ENCODE measurements at regions not wholly inside any gene's neighbourhood (a gene's known extent, or its start where the extent isn't known, plus 50 kb on each side); places are given as distances from the start of the nearest gene placed in this dataset.

GRCh38 chr2:193738892-193739291, 1544.2 kb upstream of the TMEFF2 start:
- Histone ChIP-seq H3K9me3 (no peaks in the 10 kb centered on the region), H3K27ac (no peak overlapping the region), H3K27me3 (no peaks in the 10 kb centered on the region), H3K4me3 (no peak overlapping the region), H3K36me3 (no peaks in the 10 kb centered on the region), H3K4me1 (no peaks in the 10 kb centered on the region)
- intact Hi-C loops (cut with DNase I), result no loop called here
- WGBS, 2 donors, result 87 to 94% methylated on average over 4 of the region's 4 CpGs
- no peak for DNase-seq
- TF ChIP-seq EP300 (IDR thresholded peaks at IDR 0.05) (no peak), POLR2A (IDR thresholded peaks at IDR 0.05) (no peak), CTCF (IDR thresholded peaks at IDR 0.05) (no peak), POLR2AphosphoS5 (IDR thresholded peaks at IDR 0.05) (no peak)

- DNase-seq, result no peak
- no peaks in the 10 kb centered on the region for H3K4me1 ChIP-seq
- no peaks in the 10 kb centered on the region for H3K27me3 ChIP-seq
- H3K27ac ChIP-seq, result no peak overlapping the region
- H3K36me3 ChIP-seq, result no peaks in the 10 kb centered on the region
- H3K4me3 ChIP-seq, result no peak overlapping the region
- H3K9me3 ChIP-seq, result no peaks in the 10 kb centered on the region
- intact Hi-C loops (cut with DNase I), result no loop called here
- no peak for TF ChIP-seq POLR2A (IDR thresholded peaks at IDR 0.05)
- no peak for TF ChIP-seq CTCF (IDR thresholded peaks at IDR 0.05)
Measured at GRCh38 chr2:193712912-193713311, 1518.2 kb upstream of the TMEFF2 start.

- no peak for DNase-seq
- Histone ChIP-seq H3K27ac (no peak overlapping the region), H3K36me3 (no peaks in the 10 kb centered on the region), H3K9me3 (no peaks in the 10 kb centered on the region), H3K4me3 (no peak overlapping the region), H3K27me3 (no peaks in the 10 kb centered on the region), H3K4me1 (no peaks in the 10 kb centered on the region)
- WGBS, 2 donors, result 93 to 98% methylated on average over 2 of the region's 2 CpGs
- intact Hi-C loops (cut with DNase I), result no loop called here
- TF ChIP-seq CTCF (IDR thresholded peaks at IDR 0.05), result no peak
- TF ChIP-seq EP300 (IDR thresholded peaks at IDR 0.05), result no peak
Measured at GRCh38 chr2:193703411-193703810, 1508.7 kb upstream of the TMEFF2 start.

GRCh38 chr2:193701484-193701883, 1506.8 kb upstream of the TMEFF2 start:
- no peaks in the 10 kb centered on the region for H3K36me3 ChIP-seq
- no peak overlapping the region for H3K4me3 ChIP-seq
- no peak for DNase-seq
- TF ChIP-seq POLR2AphosphoS5 (IDR thresholded peaks at IDR 0.05) (no peak), CTCF (IDR thresholded peaks at IDR 0.05) (no peak), EP300 (IDR thresholded peaks at IDR 0.05) (no peak), POLR2A (IDR thresholded peaks at IDR 0.05) (no peak)
- H3K27ac ChIP-seq, result no peak overlapping the region
- no peaks in the 10 kb centered on the region for H3K9me3 ChIP-seq
- H3K4me1 ChIP-seq, result no peaks in the 10 kb centered on the region
- intact Hi-C loops (cut with DNase I), result no loop called here
- H3K27me3 ChIP-seq, result no peaks in the 10 kb centered on the region
- WGBS, 2 donors, result 88% methylated on average over 3 of the region's 3 CpGs

- 67 to 70% methylated on average over 1 of the region's 1 CpG for WGBS, 2 donors
- Histone ChIP-seq H3K4me3 (no peak overlapping the region), H3K36me3 (no peaks in the 10 kb centered on the region), H3K4me1 (no peaks in the 10 kb centered on the region), H3K27ac (no peak overlapping the region), H3K9me3 (no peaks in the 10 kb centered on the region), H3K27me3 (no peaks in the 10 kb centered on the region)
- intact Hi-C loops (cut with DNase I), result no loop called here
- no peak for DNase-seq
- TF ChIP-seq CTCF (IDR thresholded peaks at IDR 0.05) (no peak), POLR2A (IDR thresholded peaks at IDR 0.05) (no peak), EP300 (IDR thresholded peaks at IDR 0.05) (no peak), POLR2AphosphoS5 (IDR thresholded peaks at IDR 0.05) (no peak)
Measured at GRCh38 chr2:193695367-193695766, 1500.6 kb upstream of the TMEFF2 start.

Measured in sigmoid colon (tissue), 6 donors.